CD4-positive, CD25-positive, alpha-beta regulatory T cell (primary cell): ENCODE measurements at regions not wholly inside any gene's neighbourhood (a gene's known extent, or its start where the extent isn't known, plus 50 kb on each side); places are given as distances from the start of the nearest gene placed in this dataset.

Experiments
- ATAC-seq, 2 donors: fragments of 150-1000 bp; cut with Tn5 transposase; one replicate each; pipeline ENCODE4 v1.10.0; 2021; ENCODE audit warnings: low read depth in 2 of 2, moderate number of reproducible peaks in 2 of 2, moderate library complexity in 1 of 2
- DNase-seq, 3 donors: peaks; one replicate each; pipeline versions ENCODE4 v3.0.0 to v3.0.0-alpha.2; 2012 to 2022; ENCODE audit warnings: mixed read lengths in 1 of 3
- H3K27ac ChIP-seq: one replicate; pipeline ENCODE4 v1.7.0; 2013; ENCODE audit warnings: mild to moderate bottlenecking, low read length; ENCODE audit not compliant: insufficient read depth, poor library complexity, severe bottlenecking
- H3K27me3 ChIP-seq: one replicate; pipeline ENCODE4 v1.7.0; 2013; ENCODE audit warnings: low read length; ENCODE audit not compliant: control insufficient read depth, insufficient read depth
- H3K36me3 ChIP-seq: one replicate; pipeline ENCODE4 v1.7.0; 2013; ENCODE audit warnings: mild to moderate bottlenecking, low read length, moderate library complexity; ENCODE audit not compliant: control insufficient read depth, insufficient read depth
- H3K4me1 ChIP-seq: 2 replicates; pipeline ENCODE4 v1.7.0; 2013; ENCODE audit warnings: mild to moderate bottlenecking, low read length; ENCODE audit not compliant: insufficient read depth, control insufficient read depth, poor library complexity, severe bottlenecking
- H3K4me3 ChIP-seq: one replicate; pipeline ENCODE4 v1.7.0; 2013; ENCODE audit warnings: low read depth, mild to moderate bottlenecking, low read length, moderate library complexity
- H3K9me3 ChIP-seq, 2 experiments: 1 replicate in 1 of 2; 2 replicates in 1 of 2; pipeline ENCODE4 v1.7.0; 2013; ENCODE audit warnings: low read length in 2 of 2, mild to moderate bottlenecking in 1 of 2, moderate library complexity in 1 of 2; ENCODE audit not compliant: control insufficient read depth in 2 of 2
- H3K27ac Mint-ChIP-seq, 3 donors: one replicate each; pipeline ENCODE4 v1.8.0; 2020 to 2022; ENCODE audit warnings: mild to moderate bottlenecking in 3 of 3, mixed read lengths in 3 of 3, moderate library complexity in 2 of 3
- H3K27me3 Mint-ChIP-seq: one replicate; pipeline ENCODE4 v1.8.0; 2022; ENCODE audit warnings: mild to moderate bottlenecking, mixed read lengths
- H3K36me3 Mint-ChIP-seq: one replicate; pipeline ENCODE4 v1.8.0; 2020; ENCODE audit warnings: mixed read lengths
- H3K4me1 Mint-ChIP-seq, 4 donors: one replicate each; pipeline ENCODE4 v1.8.0; 2020 to 2022; ENCODE audit warnings: mixed read lengths in 4 of 4, mild to moderate bottlenecking in 1 of 4
- H3K4me3 Mint-ChIP-seq, 4 donors: one replicate each; pipeline ENCODE4 v1.8.0; 2020 to 2022; ENCODE audit warnings: mild to moderate bottlenecking in 4 of 4, mixed read lengths in 4 of 4, moderate library complexity in 3 of 4
- H3K9me3 Mint-ChIP-seq, 7 donors: one replicate each; pipeline ENCODE4 v1.8.0; 2020 to 2022; ENCODE audit warnings: mixed read lengths in 7 of 7, mild to moderate bottlenecking in 3 of 7, moderate library complexity in 2 of 7

DNA sequence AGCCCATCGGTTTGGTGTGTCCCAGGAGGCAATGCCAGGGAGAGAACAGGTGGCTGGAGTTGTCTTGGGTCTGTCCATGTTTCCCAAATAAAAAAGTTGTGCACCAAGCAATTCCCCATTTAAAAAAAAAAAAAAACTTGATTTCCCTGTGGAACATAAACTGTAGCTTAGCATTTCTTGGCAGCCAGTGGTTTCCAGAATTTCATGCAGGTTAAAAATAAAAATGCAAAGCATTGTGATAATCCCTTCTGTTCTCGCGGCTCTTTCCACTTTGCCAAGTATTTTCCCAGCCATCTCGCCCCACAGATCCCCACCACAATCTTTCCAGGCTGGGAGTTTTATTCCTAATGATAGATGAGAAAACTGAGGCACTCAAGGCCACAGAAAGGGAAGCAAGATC is 51.4 kb upstream of the MSX1 start:
- DNase-seq (no peak), ATAC-seq (no peak)
- no peaks in the 10 kb centered on the region for H3K4me1 Mint-ChIP-seq
- Histone ChIP-seq H3K27ac (no peak overlapping the region), H3K36me3 (no peaks in the 10 kb centered on the region), H3K27me3 (no peaks in the 10 kb centered on the region), H3K9me3 (peaks cover 0 to 4% of the 10 kb centered on the region in 2 experiments), H3K4me1 (no peaks in the 10 kb centered on the region), H3K4me3 (no peak overlapping the region)
- no peaks in the 10 kb centered on the region for H3K36me3 Mint-ChIP-seq
- H3K27ac Mint-ChIP-seq, result no peak overlapping the region
- peaks cover 20% of the 10 kb centered on the region for H3K27me3 Mint-ChIP-seq
- H3K4me3 Mint-ChIP-seq, result no peak overlapping the region
- H3K9me3 Mint-ChIP-seq, result peaks cover 0 to 23% (median 3%) of the 10 kb centered on the region in 7 donors

- no peak for ATAC-seq
- Histone ChIP-seq H3K27me3 (no peaks in the 10 kb centered on the region), H3K36me3 (no peaks in the 10 kb centered on the region), H3K4me3 (no peak overlapping the region), H3K27ac (no peak overlapping the region), H3K4me1 (no peaks in the 10 kb centered on the region), H3K9me3 (peaks cover 0 to 4% of the 10 kb centered on the region in 2 experiments)
- Mint-ChIP-seq H3K9me3 (peaks cover 0 to 20% (median 3%) of the 10 kb centered on the region in 7 donors), H3K36me3 (no peaks in the 10 kb centered on the region), H3K27me3 (peaks cover 6% of the 10 kb centered on the region), H3K4me3 (no peak overlapping the region), H3K27ac (no peak overlapping the region), H3K4me1 (no peaks in the 10 kb centered on the region)
- no peak for DNase-seq
Measured at GRCh38 chr4:4805887-4806286, 53.6 kb upstream of the MSX1 start.

DNA sequence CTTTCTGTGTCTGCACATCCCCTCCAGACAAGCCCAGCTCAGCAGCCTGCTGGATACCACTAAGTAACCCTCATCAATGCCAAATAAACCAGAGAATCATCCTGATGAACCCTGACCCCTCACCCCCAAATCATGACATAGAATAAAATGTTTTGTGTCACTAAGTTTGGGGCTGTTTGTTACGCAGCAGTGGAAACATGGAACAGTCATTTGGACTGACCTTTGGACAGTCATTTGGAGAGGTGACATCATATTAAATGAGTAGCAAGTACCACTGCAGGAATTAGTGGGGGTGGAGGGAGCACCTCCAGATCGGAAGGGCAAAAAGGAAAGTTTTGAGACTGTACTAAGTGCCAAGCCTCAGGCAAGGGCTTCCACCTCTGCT is 55.6 kb upstream of the MSX1 start:
- peaks cover 0 to 2% of the 10 kb centered on the region in 2 experiments for H3K9me3 ChIP-seq

GRCh38 chr4:4803216-4803911 is 56.1 kb upstream of the MSX1 start:
- H3K36me3 Mint-ChIP-seq, result no peaks in the 10 kb centered on the region
- H3K27ac Mint-ChIP-seq, result no peak overlapping the region
- ATAC-seq (no peak), DNase-seq (no peak)
- H3K4me3 Mint-ChIP-seq, result no peak overlapping the region
- no peak overlapping the region for H3K4me3 ChIP-seq
- H3K9me3 Mint-ChIP-seq, result peaks cover 0 to 10% (median 4%) of the 10 kb centered on the region in 7 donors
- no peaks in the 10 kb centered on the region for H3K4me1 Mint-ChIP-seq
- H3K4me1 ChIP-seq, result no peaks in the 10 kb centered on the region
- H3K9me3 ChIP-seq, result no peaks in the 10 kb centered on the region
- H3K36me3 ChIP-seq, result no peaks in the 10 kb centered on the region
- H3K27me3 ChIP-seq, result no peaks in the 10 kb centered on the region
- peaks cover 22% of the 10 kb centered on the region for H3K27me3 Mint-ChIP-seq
- H3K27ac ChIP-seq, result no peak overlapping the region

More for the DNA sequence above, 55.6 kb upstream of the MSX1 start:
- H3K4me3 ChIP-seq, result no peak overlapping the region
- no peaks in the 10 kb centered on the region for H3K36me3 Mint-ChIP-seq
- H3K27ac Mint-ChIP-seq, result no peak overlapping the region
- H3K36me3 ChIP-seq, result no peaks in the 10 kb centered on the region
- H3K27ac ChIP-seq, result no peak overlapping the region
- H3K9me3 Mint-ChIP-seq, result peaks cover 0 to 14% (median 3%) of the 10 kb centered on the region in 7 donors
- DNase-seq (no peak), ATAC-seq (no peak)
- peaks cover 17% of the 10 kb centered on the region for H3K27me3 Mint-ChIP-seq
- no peaks in the 10 kb centered on the region for H3K4me1 Mint-ChIP-seq
- no peaks in the 10 kb centered on the region for H3K4me1 ChIP-seq
- H3K27me3 ChIP-seq, result no peaks in the 10 kb centered on the region
- no peak overlapping the region for H3K4me3 Mint-ChIP-seq

- Histone ChIP-seq H3K27me3 (peaks cover 4% of the 10 kb centered on the region), H3K4me1 (no peaks in the 10 kb centered on the region), H3K27ac (no peak overlapping the region), H3K36me3 (no peaks in the 10 kb centered on the region), H3K9me3 (no peaks in the 10 kb centered on the region), H3K4me3 (no peak overlapping the region)
- no peak for DNase-seq
- Mint-ChIP-seq H3K27me3 (peaks cover 27% of the 10 kb centered on the region), H3K36me3 (no peaks in the 10 kb centered on the region), H3K4me3 (no peak overlapping the region), H3K9me3 (peaks cover 0 to 10% (median 5%) of the 10 kb centered on the region in 7 donors), H3K27ac (no peak overlapping the region), H3K4me1 (no peaks in the 10 kb centered on the region)
- ATAC-seq, result no peak
Measured at GRCh38 chr4:4800646-4801408, 58.6 kb upstream of the MSX1 start.

DNA sequence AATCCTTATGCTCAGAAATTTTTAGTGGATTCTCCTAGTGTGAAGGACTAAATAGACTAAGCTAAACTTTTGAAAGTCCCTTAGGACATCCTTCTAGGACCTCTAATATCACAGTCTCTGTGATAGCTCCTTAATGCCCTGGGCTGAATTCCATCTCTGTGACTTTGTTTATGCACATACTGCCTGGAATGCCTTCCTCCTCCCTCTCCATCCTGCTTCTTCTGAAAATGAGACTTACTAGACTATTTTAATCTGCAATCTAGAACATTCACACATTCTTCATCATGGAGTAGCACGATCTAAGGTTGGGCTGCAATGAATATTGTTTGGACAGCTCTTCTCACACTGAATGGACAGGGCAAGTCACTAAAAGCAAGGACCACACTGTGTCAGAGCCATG is 65.0 kb upstream of the MSX1 start:
- no peaks in the 10 kb centered on the region for H3K36me3 ChIP-seq
- Mint-ChIP-seq H3K27ac (no peak overlapping the region), H3K36me3 (no peaks in the 10 kb centered on the region), H3K27me3 (peaks cover 31% of the 10 kb centered on the region), H3K9me3 (peaks cover 3 to 24% (median 15%) of the 10 kb centered on the region in 7 donors), H3K4me3 (no peak overlapping the region), H3K4me1 (peaks cover 0 to 6% (median 0%) of the 10 kb centered on the region in 4 donors)
- H3K27ac ChIP-seq, result no peak overlapping the region
- no peaks in the 10 kb centered on the region for H3K4me1 ChIP-seq
- H3K9me3 ChIP-seq, result peaks cover 0 to 3% of the 10 kb centered on the region in 2 experiments
- ATAC-seq (no peak), DNase-seq (no peak)
- no peak overlapping the region for H3K4me3 ChIP-seq
- peaks cover 4% of the 10 kb centered on the region for H3K27me3 ChIP-seq

DNA sequence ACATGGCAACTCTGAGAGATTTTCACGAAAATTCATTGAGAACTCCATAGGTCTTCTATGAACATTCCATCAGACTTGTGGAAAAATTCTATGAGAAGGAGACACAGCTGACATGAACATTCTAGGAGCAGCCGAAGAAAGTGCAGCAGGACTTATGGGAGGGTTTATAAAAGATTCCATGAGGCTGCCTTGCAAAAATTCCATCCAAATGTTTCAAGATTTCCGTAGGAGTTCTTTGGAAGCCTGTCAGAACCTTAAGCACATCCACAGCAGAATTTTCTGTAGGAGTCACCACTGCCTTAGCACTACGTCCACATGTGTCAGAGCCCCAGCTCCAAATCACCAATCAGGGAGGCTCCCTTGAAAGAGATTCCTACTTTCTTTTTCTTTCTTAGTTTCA is 67.0 kb upstream of the MSX1 start:
- H3K9me3 ChIP-seq, result peaks cover 6 to 18% of the 10 kb centered on the region in 2 experiments
- Mint-ChIP-seq H3K27me3 (peaks cover 17% of the 10 kb centered on the region), H3K4me3 (no peak overlapping the region), H3K9me3 (peaks cover 3 to 34% (median 20%) of the 10 kb centered on the region in 7 donors), H3K27ac (no peak overlapping the region), H3K4me1 (peaks cover 0 to 6% (median 0%) of the 10 kb centered on the region in 4 donors), H3K36me3 (peaks cover 4% of the 10 kb centered on the region)
- ATAC-seq (no peak), DNase-seq (no peak)
- no peaks in the 10 kb centered on the region for H3K36me3 ChIP-seq
- H3K4me3 ChIP-seq, result no peak overlapping the region
- H3K27me3 ChIP-seq, result peaks cover under 1% of the 10 kb centered on the region
- no peaks in the 10 kb centered on the region for H3K4me1 ChIP-seq
- no peak overlapping the region for H3K27ac ChIP-seq
